ENCODE measurements at regions not wholly inside any gene's neighbourhood (a gene's known extent, or its start where the extent isn't known, plus 50 kb on each side); places are given as distances from the start of the nearest gene placed in this dataset.

DNA sequence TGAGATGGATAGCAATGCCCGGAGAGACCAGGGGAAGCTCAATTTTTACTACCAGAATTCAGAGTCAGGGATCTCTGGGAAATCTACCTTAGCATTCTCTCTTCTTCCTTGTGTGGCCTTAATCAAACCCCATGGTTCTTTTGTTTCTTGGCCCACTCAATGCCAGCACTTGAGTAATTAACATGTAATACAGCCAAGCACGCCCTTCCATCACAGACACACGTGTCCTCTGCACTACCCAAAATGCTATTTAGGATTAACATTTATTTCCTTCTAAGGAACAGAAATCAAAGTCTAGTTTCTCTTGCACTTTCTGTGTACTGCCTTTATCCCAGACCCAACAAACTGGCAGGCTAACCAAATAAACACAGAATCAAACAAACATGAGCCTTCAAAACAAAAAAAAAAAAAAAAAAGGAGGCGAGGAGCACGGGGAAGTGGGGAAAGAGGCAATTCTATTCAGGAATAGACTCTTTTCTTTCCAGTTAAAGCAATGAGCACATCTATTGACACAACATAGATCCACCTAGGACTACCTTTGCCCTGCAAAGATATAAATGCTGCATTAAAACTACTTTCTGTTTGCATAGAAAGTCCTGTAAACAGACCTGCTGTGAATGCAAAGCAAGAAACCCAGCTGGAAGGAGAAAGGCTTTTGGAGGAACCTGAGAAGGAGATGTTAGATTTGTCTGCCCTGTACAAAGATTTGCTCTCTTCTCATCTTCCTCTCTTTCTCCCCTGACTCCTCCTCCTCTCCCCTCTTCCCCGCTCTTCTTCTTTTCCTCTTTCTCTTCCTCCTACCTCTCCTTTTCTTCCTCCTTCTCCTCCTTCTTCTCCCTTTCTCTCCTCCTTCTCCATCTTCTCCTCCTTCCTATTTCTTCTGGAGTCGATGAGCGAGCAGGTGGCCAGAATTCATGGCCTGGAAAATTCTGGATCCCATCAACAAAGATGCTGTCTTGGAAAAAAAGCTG is 294.4 kb downstream of the NPIPA8 start:
- H3K36me3 ChIP-seq = no peaks in the 10 kb centered on the region
- H3K9me3 ChIP-seq = no peaks in the 10 kb centered on the region
- H3K4me1 ChIP-seq = peaks cover 0 to 9% of the 10 kb centered on the region in 2 donors
- 63 to 66% methylated on average over 8 of the region's 8 CpGs for WGBS, 2 donors
- TF ChIP-seq POLR2A (IDR thresholded peaks at IDR 0.05) = no peak
- TF ChIP-seq, protein P1, sequence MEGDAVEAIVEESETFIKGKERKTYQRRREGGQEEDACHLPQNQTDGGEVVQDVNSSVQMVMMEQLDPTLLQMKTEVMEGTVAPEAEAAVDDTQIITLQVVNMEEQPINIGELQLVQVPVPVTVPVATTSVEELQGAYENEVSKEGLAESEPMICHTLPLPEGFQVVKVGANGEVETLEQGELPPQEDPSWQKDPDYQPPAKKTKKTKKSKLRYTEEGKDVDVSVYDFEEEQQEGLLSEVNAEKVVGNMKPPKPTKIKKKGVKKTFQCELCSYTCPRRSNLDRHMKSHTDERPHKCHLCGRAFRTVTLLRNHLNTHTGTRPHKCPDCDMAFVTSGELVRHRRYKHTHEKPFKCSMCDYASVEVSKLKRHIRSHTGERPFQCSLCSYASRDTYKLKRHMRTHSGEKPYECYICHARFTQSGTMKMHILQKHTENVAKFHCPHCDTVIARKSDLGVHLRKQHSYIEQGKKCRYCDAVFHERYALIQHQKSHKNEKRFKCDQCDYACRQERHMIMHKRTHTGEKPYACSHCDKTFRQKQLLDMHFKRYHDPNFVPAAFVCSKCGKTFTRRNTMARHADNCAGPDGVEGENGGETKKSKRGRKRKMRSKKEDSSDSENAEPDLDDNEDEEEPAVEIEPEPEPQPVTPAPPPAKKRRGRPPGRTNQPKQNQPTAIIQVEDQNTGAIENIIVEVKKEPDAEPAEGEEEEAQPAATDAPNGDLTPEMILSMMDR (IDR thresholded peaks at IDR 0.05) = no peak
- no peaks in the 10 kb centered on the region for H3K27me3 ChIP-seq
- intact Hi-C loops (cut with DNase I) = no loop called here
- no peak overlapping the region for H3K4me3 ChIP-seq (replicated peaks in 1 of 3)
- H3K27ac ChIP-seq = no peak overlapping the region
- DNase-seq = no peak

- H3K27me3 ChIP-seq = no peaks in the 10 kb centered on the region
- WGBS, 2 donors = 87 to 88% methylated on average over 3 of the region's 3 CpGs
- TF ChIP-seq POLR2A (IDR thresholded peaks at IDR 0.05) = no peak
- TF ChIP-seq, protein P1 (IDR thresholded peaks at IDR 0.05) = no peak
- H3K9me3 ChIP-seq = no peaks in the 10 kb centered on the region
- H3K27ac ChIP-seq = no peak overlapping the region
- no peaks in the 10 kb centered on the region for H3K36me3 ChIP-seq
- H3K4me1 ChIP-seq = no peaks in the 10 kb centered on the region
- H3K4me3 ChIP-seq (replicated peaks in 1 of 3) = no peak overlapping the region
- intact Hi-C loops (cut with DNase I) = no loop called here
- no peak for DNase-seq
Measured at GRCh38 chr16:18039931-18040330, 296.6 kb downstream of the NPIPA8 start.

- Histone ChIP-seq H3K9me3 (no peaks in the 10 kb centered on the region), H3K4me3 (replicated peaks in 1 of 3) (no peak overlapping the region), H3K27ac (no peak overlapping the region), H3K36me3 (no peaks in the 10 kb centered on the region), H3K4me1 (no peaks in the 10 kb centered on the region), H3K27me3 (no peaks in the 10 kb centered on the region)
- WGBS, 2 donors = 97 to 98% methylated on average over 1 of the region's 1 CpG
- intact Hi-C loops (cut with DNase I) = no loop called here
- DNase-seq = no peak
- no peak for TF ChIP-seq POLR2A (IDR thresholded peaks at IDR 0.05)
- TF ChIP-seq, protein P1 (IDR thresholded peaks at IDR 0.05) = no peak
Measured at GRCh38 chr16:18037051-18037450, 299.5 kb downstream of the NPIPA8 start.

GRCh38 chr16:18024611-18025010 is 311.9 kb downstream of the NPIPA8 start:
- intact Hi-C loops (cut with DNase I) = no loop called here
- no peaks in the 10 kb centered on the region for H3K27me3 ChIP-seq
- H3K36me3 ChIP-seq = no peaks in the 10 kb centered on the region
- no peaks in the 10 kb centered on the region for H3K4me1 ChIP-seq
- TF ChIP-seq POLR2A (IDR thresholded peaks at IDR 0.05) = no peak
- DNase-seq = no peak
- 72 to 73% methylated on average over 6 of the region's 6 CpGs for WGBS, 2 donors
- no peak overlapping the region for H3K27ac ChIP-seq
- H3K4me3 ChIP-seq (replicated peaks in 1 of 3) = no peak overlapping the region
- H3K9me3 ChIP-seq = no peaks in the 10 kb centered on the region

GRCh38 chr16:18018376-18018775 is 318.2 kb downstream of the NPIPA8 start:
- intact Hi-C loops (cut with DNase I) = no loop called here
- DNase-seq = no peak
- Histone ChIP-seq H3K27me3 (no peaks in the 10 kb centered on the region), H3K9me3 (no peaks in the 10 kb centered on the region), H3K36me3 (no peaks in the 10 kb centered on the region), H3K4me1 (no peaks in the 10 kb centered on the region), H3K4me3 (replicated peaks in 1 of 3) (no peak overlapping the region), H3K27ac (no peak overlapping the region)
- TF ChIP-seq POLR2A (IDR thresholded peaks at IDR 0.05) = no peak
- TF ChIP-seq, protein P1 (IDR thresholded peaks at IDR 0.05) = no peak
- 66 to 74% methylated on average over 4 of the region's 4 CpGs for WGBS, 2 donors
